ENCODE measurements at regions not wholly inside any gene's neighbourhood (a gene's known extent, or its start where the extent isn't known, plus 50 kb on each side); places are given as distances from the start of the nearest gene placed in this dataset.

DNA sequence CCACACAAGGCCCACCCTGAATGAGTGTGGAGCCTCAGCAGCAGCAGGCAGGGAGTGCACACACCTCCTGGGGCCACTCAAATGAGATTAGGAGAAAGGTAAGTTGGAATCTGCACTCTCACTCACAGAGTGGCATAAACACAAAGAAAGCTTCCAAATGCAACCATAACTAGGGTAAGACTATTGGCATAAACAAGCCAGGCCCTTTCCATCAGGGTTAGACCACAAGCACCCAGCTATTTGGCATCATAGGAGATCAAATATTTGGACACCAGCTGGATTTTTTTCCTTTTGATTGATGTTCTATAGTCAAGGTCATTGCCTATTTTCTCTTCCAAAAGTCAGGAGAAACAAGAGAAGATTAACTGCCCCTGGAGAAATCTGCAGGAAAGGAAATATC lies 471.5 kb downstream of the TXNL1 start:
- Histone ChIP-seq H3K27ac (ENCODE audit: low read length) (no peak overlapping the region), H3K27me3 (ENCODE audit: control insufficient read depth, insufficient read depth) (no peaks in the 10 kb centered on the region), H3K9me3 (ENCODE audit: control insufficient read depth, low read length) (no peaks in the 10 kb centered on the region), H3K4me3 (ENCODE audit: low read length) (no peak overlapping the region), H3K4me1 (ENCODE audit: control insufficient read depth, insufficient read depth, low read length) (peaks cover 3% of the 10 kb centered on the region)
- intact Hi-C loops (cut with DNase I) = no loop called here
- ATAC-seq (no peak), DNase-seq (no peak)

DNA sequence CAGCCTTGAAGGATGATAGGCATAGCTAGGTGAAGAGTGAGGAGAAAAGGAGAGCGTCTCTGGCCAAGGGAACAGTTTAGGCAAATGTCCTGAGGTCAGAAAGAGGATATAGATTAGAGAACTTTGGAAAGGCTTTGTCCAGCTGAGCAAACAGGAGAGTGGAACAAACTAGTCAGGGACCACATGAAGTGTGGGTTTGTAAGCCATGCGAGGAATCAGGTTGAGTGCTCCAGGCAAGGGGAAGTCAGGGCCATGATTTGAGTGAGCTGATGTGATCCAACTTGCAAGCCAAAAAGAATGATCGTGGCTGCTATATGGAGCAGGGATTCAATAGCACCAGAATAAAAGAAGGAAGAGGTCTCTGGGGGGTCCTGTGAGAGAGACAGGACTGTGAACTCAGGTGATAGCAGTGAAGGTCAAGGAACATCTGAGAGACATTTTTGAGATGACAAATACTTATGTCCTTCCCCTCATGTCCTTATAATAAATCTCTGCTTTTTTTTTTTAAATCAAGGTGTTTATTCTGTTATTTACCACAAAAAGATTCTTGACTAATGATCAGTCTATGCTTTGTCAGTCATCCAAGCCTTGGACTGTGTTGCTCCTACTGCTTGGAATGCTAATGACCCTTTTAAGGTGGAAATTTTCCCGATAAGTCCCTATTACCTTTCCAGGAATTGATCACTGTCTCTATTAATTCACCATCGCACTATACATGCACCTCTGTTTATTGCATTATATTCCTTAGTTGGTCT lies 472.6 kb downstream of the TXNL1 start:
- Histone ChIP-seq H3K9me3 (ENCODE audit: control insufficient read depth, low read length) (no peaks in the 10 kb centered on the region), H3K27me3 (ENCODE audit: control insufficient read depth, insufficient read depth) (no peaks in the 10 kb centered on the region), H3K27ac (ENCODE audit: low read length) (no peak overlapping the region), H3K4me3 (ENCODE audit: low read length) (no peak overlapping the region), H3K4me1 (ENCODE audit: control insufficient read depth, insufficient read depth, low read length) (peaks cover 3% of the 10 kb centered on the region)
- WGBS = 94% methylated on average over 5 of the region's 5 CpGs
- intact Hi-C loops (cut with DNase I) = no loop called here
- ATAC-seq (no peak), DNase-seq (no peak)

DNA sequence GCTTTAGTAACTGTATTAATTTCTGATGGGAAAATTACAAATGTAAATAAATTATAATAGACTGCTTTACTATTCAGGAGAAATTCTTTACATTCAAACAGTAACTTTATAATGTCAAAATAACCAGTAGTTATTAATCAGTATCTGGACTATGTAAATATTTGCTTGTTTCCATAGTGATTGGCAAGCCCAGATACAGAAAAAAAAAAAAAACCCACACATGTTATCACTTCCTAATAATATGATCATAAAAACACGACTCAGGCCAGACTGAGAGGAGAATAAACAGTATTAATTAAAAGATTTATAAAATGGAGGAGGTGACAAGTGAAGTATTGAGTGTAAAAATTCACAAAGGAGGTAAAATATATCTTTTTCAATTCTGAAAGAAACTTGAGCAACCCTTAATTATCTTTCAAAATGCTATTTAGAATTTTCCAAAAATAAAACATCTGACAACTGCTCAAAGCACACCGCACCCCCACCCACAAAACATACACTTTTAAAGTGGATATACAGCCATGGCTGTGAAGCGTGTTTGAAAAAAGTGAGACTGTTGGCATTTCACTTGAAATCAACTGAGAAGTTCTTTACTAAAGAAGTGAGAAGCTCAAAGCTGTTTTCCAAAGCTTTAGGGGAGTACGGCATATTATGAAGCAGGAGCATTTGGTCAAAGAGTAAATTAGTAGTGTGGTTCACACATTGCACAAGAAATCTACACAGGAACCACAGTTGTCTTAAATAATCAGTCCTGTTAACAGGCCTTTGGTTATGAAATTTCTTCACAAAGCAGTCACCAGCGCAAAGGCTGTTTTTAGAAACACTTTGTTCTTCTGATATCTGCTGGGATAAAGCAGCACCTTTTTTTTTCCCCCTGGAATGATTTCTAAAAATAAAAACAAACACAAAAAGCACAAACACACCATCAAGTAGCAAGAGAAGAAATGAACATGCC lies 475.8 kb downstream of the TXNL1 start:
- WGBS = 29% methylated on average over 5 of the region's 5 CpGs
- Histone ChIP-seq H3K4me1 (ENCODE audit: control insufficient read depth, insufficient read depth, low read length) (peaks cover 1% of the 10 kb centered on the region), H3K9me3 (ENCODE audit: control insufficient read depth, low read length) (no peaks in the 10 kb centered on the region), H3K27me3 (ENCODE audit: control insufficient read depth, insufficient read depth) (no peaks in the 10 kb centered on the region), H3K27ac (ENCODE audit: low read length) (peak overlapping the region; percentile 58), H3K4me3 (ENCODE audit: low read length) (no peak overlapping the region)
- ATAC-seq (peak; percentile 72 to 78), DNase-seq (no peak)
- intact Hi-C loops (cut with DNase I) = no loop called here

GRCh38 chr18:56161566-56162260 lies 476.7 kb downstream of the TXNL1 start:
- intact Hi-C loops (cut with DNase I) = no loop called here
- Histone ChIP-seq H3K4me3 (ENCODE audit: low read length) (no peak overlapping the region), H3K27me3 (ENCODE audit: control insufficient read depth, insufficient read depth) (no peaks in the 10 kb centered on the region), H3K27ac (ENCODE audit: low read length) (no peak overlapping the region), H3K4me1 (ENCODE audit: control insufficient read depth, insufficient read depth, low read length) (peaks cover 1% of the 10 kb centered on the region), H3K9me3 (ENCODE audit: control insufficient read depth, low read length) (no peaks in the 10 kb centered on the region)
- peak in 2 of 3 donors; percentile 15 to 43 for DNase-seq
- WGBS = 41% methylated on average over 6 of the region's 6 CpGs
- peak; percentile 63 to 64 for ATAC-seq

DNA sequence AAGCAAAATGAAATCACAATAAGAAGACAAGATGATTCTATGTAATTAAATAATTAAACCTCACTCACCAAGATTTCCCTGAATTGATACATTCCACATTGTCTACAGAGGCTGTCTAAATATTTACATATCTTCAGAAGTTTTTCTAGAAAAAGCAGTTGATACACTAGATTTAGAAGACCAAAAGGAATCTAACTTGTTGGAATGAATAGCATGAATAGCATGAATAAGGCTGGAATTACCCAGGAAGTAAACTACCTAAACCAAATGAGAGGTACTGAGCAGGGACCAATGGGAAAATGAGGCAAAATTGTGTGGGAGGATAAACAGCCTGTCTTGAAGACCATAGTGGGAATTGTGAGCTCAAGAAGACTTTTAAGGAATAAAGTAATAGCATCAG lies 479.7 kb downstream of the TXNL1 start:
- Histone ChIP-seq H3K27me3 (ENCODE audit: control insufficient read depth, insufficient read depth) (no peaks in the 10 kb centered on the region), H3K9me3 (ENCODE audit: control insufficient read depth, low read length) (no peaks in the 10 kb centered on the region), H3K27ac (ENCODE audit: low read length) (no peak overlapping the region), H3K4me3 (ENCODE audit: low read length) (no peak overlapping the region), H3K4me1 (ENCODE audit: control insufficient read depth, insufficient read depth, low read length) (peaks cover 1% of the 10 kb centered on the region)
- intact Hi-C loops (cut with DNase I) = no loop called here
- no peak for DNase-seq
- no peak for ATAC-seq

DNA sequence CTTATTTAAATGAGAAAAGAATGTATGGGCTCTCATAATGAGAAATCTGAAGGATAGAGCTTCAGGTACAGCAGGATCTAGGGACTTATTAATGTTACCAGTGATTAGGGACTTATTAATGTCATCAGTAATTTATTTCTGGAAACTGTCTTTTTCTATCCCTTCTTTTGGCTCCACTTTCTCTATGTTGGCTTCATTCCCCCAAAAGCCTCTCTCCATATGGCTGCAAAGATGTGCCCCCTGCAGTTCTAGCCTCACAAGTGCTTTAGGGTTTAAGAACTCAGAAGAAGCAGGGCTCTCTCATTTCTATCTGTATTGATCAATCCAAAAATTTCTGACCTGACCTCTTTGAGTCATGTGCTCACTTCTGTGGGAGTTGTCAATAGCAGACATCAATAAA lies 480.9 kb downstream of the TXNL1 start:
- ATAC-seq (no peak), DNase-seq (no peak)
- Histone ChIP-seq H3K27me3 (ENCODE audit: control insufficient read depth, insufficient read depth) (no peaks in the 10 kb centered on the region), H3K9me3 (ENCODE audit: control insufficient read depth, low read length) (no peaks in the 10 kb centered on the region), H3K27ac (ENCODE audit: low read length) (no peak overlapping the region), H3K4me3 (ENCODE audit: low read length) (no peak overlapping the region), H3K4me1 (ENCODE audit: control insufficient read depth, insufficient read depth, low read length) (no peaks in the 10 kb centered on the region)
- intact Hi-C loops (cut with DNase I) = no loop called here

DNA sequence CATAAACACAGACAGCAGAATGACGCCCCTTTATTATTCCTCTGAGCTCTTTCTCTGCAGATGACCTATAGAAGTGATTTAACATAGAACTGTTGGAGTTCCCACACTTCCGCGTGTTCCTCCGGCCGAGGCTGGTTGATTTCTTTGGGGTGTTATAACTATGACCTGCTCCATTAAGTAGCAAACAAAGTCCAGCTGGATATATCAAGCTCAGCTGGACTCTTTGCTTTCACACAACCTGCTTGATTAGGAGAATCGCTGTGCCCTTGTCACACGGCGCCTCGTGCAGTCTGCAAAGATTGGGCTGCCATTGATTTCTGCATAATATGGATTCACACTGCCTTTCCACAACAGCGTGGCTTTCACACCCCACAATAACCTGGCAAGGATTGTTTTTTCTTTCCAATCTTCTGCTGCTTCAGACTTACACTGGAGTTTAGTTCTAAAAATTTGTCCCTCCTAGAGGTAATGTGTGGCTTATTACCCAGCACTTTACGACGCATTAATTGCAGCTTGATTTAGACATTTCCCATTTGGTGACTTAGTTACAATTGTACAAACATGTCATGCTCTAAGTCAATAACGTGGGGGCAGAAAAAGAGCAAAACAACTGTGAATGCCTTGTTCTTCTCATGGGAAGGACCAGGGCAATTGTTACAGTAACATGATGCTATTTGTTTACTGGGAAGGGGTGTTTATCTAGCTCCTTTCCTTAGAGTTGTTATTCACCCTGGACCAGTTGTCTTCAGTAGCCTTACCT lies 485.7 kb downstream of the TXNL1 start:
- DNase-seq (no peak), ATAC-seq (no peak)
- WGBS = 62% methylated on average over 13 of the region's 13 CpGs
- H3K4me3 ChIP-seq (ENCODE audit: low read length) = no peak overlapping the region
- no peaks in the 10 kb centered on the region for H3K27me3 ChIP-seq (ENCODE audit: control insufficient read depth, insufficient read depth)
- no peaks in the 10 kb centered on the region for H3K4me1 ChIP-seq (ENCODE audit: control insufficient read depth, insufficient read depth, low read length)
- intact Hi-C loops (cut with DNase I) = no loop called here
- no peaks in the 10 kb centered on the region for H3K9me3 ChIP-seq (ENCODE audit: control insufficient read depth, low read length)
- H3K27ac ChIP-seq (ENCODE audit: low read length) = no peak overlapping the region

DNA sequence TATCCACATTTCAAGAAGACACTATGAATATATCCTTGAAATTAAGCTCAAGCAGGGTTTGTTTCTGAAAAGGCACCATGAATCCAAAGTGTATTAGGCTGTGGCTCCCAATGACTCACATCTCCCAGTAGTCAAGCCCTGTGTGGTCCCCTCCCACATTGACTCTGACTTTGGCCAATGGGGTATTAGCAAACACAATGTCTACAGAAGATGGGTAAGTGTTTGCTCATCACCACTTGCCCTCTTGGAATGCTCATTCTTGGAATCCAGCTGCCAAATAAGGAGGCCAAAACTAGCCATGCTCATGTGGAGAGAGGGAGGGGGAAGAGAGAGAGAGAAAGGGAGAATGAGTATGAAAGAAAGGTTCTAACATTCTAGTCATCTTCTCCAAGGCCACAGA lies 490.0 kb downstream of the TXNL1 start:
- no peaks in the 10 kb centered on the region for H3K27me3 ChIP-seq (ENCODE audit: control insufficient read depth, insufficient read depth)

GRCh38 chr18:56146565-56146964 lies 491.8 kb downstream of the TXNL1 start:
- H3K27ac ChIP-seq (ENCODE audit: low read length) = no peak overlapping the region
- WGBS = 81% methylated on average over 1 of the region's 1 CpG
- DNase-seq (no peak), ATAC-seq (no peak)
- H3K9me3 ChIP-seq (ENCODE audit: control insufficient read depth, low read length) = no peaks in the 10 kb centered on the region
- H3K4me1 ChIP-seq (ENCODE audit: control insufficient read depth, insufficient read depth, low read length) = no peaks in the 10 kb centered on the region
- no peak overlapping the region for H3K4me3 ChIP-seq (ENCODE audit: low read length)
- intact Hi-C loops (cut with DNase I) = no loop called here
- H3K27me3 ChIP-seq (ENCODE audit: control insufficient read depth, insufficient read depth) = no peaks in the 10 kb centered on the region

More for the DNA sequence above, 490.0 kb downstream of the TXNL1 start:
- ATAC-seq = no peak
- H3K9me3 ChIP-seq (ENCODE audit: control insufficient read depth, low read length) = no peaks in the 10 kb centered on the region
- DNase-seq = no peak
- no peaks in the 10 kb centered on the region for H3K4me1 ChIP-seq (ENCODE audit: control insufficient read depth, insufficient read depth, low read length)
- no peak overlapping the region for H3K4me3 ChIP-seq (ENCODE audit: low read length)
- no peak overlapping the region for H3K27ac ChIP-seq (ENCODE audit: low read length)
- intact Hi-C loops (cut with DNase I) = no loop called here

- no peaks in the 10 kb centered on the region for H3K27me3 ChIP-seq (ENCODE audit: control insufficient read depth, insufficient read depth)
- WGBS = 81% methylated on average over 2 of the region's 2 CpGs
- intact Hi-C loops (cut with DNase I) = no loop called here
- DNase-seq = no peak
- no peak overlapping the region for H3K4me3 ChIP-seq (ENCODE audit: low read length)
- no peak overlapping the region for H3K27ac ChIP-seq (ENCODE audit: low read length)
- no peak for ATAC-seq
- H3K4me1 ChIP-seq (ENCODE audit: control insufficient read depth, insufficient read depth, low read length) = peaks cover 6% of the 10 kb centered on the region
- no peaks in the 10 kb centered on the region for H3K9me3 ChIP-seq (ENCODE audit: control insufficient read depth, low read length)
These were observed 496.4 kb downstream of the TXNL1 start for GRCh38 chr18:56142001-56142400.
